NK-92 treated with Interleukin-12 subunit alpha and Interleukin-12 subunit beta, amount 100 ng/mL, for 24 hours (cell line): ENCODE measurements at regions not wholly inside any gene's neighbourhood (a gene's known extent, or its start where the extent isn't known, plus 50 kb on each side); places are given as distances from the start of the nearest gene placed in this dataset.

Source experiments
- DNase-seq: peaks from one replicate; lab custom pipeline; 2025; lab: John Stamatoyannopoulos, UW

DNA sequence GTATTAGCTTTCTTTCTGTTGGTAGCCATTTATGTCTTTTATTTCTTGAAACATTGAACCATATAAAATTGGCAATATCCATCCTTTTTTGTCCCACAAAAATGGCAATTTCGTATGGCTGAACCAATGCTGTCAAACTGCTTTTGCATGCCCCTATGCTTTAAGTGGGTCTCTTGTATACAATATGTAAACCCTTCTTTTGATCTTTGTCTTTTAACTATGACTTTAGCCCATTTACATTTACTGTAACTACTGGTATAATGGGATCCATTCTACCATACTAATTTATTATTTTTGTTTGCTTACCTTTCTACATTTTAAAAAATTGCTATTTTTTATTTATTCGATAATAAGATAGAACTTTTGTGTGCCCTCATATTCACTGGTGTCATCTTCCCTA lies 93.4 kb downstream of the TENT4A start:
- DNase-seq: no peak

DNA sequence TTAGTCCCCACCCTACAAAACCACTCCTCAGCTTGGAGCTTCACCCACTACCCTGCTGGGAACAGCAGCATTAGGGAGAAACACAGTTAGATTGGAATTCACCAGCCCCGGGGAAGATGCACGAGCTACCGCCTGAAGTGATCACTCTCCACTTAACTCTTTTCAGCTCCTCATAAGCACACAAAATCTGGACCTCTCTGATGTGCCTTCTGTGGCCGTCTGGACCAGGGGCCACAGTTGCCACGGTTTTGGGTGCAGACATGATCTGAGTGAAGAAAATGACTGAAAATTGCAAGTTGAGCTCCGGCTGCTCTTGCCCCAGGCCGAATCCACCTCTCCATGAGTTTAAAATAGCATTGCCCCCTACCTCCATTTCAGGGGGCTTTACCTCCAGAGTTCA lies 95.2 kb downstream of the TENT4A start:
- DNase-seq: no peak

DNA sequence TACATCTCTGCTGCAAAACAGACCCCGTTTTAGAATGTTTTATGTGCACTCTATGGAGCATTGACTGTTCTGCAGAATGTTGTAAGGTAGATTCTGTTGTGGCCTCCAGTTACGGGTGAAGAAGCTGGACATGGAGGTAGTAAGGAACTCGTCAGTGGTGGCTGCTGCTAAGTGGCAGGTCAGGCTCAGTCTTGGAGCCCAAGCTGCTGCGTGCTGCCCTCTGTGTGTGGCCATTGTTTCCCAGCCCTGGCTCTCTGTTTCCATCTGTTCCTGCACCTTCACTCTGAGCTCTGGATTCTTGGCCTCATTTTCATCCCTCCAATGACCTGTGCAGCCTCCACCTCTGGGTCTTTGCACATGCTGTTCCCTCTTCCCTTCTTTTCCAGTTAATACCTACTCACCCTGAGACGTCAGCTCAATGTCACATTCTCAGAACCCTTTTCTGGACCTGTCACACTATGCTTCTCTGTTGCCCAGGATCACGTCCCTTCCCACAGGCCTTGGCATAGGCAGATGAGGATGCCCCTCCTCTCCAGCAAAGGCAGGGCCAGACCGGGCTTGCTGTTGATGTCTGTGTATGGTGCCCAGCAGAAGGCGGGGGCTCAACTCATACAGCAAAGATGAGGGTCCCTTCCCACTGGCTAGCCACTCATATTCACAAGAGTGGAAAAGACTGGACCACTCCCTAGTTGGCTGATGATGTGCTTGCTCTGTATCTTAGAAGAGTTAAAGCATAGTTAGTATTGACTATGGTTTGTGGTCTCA lies 97.6 kb downstream of the TENT4A start:
- no peak for DNase-seq

DNA sequence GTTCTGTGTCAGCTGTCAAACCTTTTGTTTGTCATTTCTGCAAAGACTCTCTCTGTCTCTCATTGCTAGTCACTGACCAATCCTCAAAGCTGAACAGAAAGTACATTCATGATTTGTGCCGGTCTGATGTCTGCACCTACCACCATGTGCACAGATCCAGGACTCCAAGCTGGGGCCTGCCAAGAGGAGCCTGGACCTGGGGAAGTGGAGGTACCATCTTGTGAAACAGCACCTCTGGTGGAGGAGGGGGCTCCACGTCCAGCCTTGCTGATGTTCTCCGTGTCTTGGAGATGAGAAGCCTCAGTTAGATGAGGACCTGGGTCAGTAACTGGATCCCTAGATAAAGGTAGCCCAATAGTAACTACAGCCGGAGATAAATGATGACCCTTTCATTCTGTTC lies 98.9 kb downstream of the TENT4A start:
- DNase-seq: no peak

DNA sequence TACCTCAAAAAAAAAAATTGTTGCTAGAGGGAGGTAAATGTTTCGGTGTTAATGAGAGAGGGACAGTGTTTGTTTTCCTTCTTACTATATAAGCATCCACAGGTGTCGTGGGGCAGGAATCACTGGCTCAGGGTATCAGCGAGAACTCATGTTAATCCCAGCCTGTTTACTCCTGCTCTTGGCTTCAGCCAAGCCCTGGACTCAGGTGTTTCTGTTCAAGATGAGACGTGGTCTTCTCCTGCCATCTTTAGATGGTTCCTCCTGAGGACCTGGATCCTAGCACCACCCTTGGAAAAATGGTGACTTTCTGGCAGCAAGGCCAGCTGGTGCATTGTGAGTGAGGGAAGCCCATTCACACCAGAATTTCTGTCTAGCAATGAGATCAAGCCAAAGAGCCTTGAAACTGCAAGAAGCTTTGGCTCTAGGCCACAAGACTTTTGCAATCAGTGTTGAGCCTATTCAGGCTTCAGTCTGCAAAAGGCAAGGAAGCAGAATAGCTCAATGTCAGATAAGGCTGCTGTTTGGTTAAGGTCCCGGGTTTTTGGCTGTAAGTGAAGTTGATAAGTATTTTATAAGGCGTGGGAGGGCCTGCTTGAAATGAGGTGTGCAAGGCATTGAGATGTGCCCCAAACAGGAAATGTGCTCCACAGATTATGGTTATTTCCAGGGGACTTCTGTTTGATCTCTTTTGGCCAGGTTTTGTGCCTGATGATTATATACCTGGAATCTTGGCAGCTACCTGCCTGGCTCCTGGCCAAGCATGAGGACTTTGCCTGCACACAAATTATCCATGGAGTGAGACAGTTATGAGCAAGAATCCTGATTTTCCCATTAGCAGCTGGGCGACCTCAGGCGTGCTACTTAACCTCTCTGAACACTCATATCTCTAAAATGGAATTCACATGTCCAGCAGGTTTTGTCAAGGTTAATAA lies 99.8 kb downstream of the TENT4A start:
- DNase-seq: no peak

DNA sequence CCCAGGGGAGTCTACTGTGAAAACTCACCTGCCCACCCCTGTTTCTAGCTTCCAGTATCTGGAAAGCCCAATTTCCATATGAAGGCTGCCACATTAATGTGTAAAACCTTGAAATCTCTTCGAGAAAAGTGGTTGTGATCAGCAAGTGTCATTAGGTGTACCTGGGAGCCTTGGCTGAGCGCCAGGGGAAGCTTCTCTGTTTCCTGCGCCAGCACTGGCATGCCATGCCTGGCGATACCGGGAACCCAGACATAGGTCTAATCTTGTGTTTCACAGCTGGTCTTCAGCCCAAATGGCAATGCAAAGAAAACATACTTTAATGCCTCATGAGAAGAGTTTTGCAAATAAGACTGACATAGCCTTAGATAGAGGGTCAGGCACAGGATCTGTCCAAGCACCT lies 101.6 kb downstream of the TENT4A start:
- no peak for DNase-seq

DNA sequence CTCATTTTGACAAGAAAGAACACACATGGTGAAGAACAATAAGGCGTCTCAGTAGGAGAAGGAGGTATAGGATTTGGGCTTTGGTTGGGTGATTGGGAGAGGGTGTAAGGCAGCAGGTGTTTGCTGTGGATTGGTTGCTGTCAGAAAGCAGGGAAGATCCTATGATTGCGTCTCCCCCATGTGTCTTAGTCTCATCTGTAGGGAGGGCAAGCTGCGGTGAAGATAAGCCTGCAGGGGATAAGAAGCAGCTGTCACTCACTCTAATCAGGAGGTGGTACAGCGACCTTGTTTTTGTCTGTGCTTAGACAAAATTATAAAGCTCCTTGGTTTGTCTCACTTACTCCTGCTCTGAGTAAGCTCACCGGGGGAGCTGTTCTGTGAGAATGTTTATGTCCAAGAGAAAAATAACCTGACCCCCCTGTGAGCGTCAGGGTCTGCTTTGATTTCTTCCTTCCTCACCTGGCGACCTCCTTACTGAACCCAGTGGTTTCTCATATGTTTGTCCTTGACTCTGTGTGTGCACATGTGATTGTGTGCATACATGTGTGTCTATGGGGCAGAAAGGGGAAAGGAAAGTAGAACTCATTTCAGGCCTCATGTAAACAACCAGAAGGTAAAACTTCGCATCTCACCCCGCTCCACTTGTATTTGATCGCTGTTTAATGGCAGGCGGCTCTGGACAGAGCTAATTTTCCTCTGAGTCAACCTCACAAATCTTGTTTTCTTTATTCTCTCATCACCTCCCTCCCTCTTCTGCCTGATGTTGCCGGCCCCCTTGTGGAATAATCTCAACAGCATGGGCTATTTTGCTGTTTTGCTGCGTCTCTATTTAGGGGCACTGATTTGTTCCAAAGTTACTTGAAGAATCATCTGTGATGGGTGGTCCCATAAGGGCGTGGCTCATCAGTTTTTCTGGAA lies 105.6 kb downstream of the TENT4A start:
- no peak for DNase-seq

DNA sequence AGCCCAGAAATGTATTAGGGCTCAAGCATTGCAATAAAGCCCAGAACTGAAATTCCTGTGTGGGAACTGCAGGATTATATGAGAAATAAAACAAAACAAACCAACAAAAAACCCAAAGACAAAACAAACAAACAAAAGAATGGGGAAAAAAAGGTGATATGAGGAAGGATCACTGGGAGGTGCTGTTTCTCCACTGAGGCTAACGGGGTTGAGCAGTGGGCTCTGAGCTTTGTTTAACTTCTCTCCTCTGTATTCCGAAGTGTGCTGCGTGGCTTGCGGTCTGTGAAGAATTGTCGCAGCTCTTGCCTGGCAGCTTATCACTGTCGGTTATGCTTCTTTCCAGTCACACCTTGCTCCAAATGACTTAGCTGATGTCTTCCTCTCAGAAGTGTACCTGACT lies 106.3 kb downstream of the TENT4A start:
- DNase-seq: no peak

DNA sequence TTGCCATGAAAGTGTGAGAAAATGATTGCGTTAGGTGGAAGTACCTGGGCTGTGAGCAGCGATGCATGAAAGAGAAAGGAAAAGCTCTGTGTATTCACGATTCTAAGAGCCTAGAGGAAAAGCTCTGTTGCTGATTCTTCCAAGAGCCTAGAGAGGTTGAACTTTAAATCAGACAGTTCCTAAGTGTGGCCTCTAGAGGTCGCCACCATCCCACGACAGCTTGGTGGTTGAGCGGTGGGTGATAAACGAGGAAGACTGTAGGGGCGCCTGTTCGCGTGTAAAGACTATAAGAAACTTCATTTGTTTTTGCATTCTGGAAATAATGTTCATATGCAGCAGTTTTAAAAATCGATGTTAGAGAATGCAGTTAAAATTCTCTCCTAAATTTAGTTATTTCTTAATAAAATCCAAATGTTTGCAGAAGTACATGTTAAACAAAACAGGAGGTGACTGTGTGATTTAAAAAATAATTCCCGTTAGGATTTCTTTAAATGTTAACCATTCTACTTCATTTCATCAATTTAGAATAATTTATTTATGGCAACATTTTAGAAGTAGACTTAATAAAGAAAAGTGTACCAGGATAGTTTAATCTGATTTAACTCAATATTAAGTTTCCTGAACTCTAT lies 107.7 kb downstream of the TENT4A start:
- peak; percentile 25 for DNase-seq

DNA sequence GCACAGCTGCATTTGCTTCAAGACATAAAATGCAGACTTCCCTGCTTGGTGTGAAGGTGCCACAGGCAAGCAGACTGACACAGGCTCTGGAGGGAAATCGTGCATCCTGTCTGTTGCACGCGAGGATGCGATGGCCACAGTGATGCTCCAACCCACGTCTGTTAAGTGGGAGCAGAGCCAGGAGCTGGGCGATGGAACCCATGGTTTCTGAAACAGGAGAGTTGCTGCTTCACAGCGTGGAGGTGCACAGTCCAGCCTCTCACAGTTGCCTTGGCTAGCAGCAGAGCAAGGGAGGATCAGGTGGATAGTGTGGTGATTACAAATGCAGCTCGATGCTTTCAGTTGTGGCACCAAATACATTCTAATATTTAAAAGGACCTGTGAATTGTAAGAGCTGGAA lies 108.8 kb downstream of the TENT4A start:
- DNase-seq: no peak

DNA sequence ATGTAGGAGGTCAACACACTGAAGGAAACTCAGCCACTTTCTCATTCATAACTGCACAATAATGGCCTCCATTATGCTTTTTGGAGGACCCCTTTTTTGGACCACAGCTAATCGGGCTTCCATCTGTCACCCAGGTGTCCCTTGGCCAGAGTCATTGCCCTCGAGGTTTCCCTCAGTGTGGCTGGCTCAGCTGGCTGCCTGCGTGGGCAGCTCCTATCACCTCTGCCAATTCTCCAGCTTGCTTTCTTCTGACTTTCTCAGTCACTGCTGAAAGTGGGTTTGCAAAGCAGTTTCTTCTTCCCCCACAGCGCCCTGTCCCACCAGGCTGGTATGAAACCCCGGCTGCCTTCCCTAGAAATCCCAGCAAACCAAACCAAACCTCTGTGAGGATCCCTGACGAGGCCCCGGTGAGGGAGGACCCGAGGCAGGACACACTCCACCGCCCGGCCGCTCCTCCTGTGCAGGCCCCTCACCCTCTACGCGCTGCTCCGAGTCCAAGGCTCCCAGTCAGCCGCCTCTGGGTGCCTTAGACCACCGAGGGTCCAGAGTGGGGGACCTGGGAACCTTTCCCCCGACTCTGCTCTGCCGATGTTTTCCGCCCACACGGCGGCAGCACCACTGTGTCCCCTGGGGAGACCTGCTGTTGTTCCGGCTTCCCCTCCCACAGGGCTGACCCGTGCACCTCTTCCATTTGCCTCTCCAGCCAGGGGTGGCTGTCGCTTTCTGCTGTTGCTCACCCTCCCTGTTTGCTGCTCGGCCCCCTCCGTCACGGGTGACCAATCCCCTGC lies 109.5 kb downstream of the TENT4A start:
- no peak for DNase-seq

DNA sequence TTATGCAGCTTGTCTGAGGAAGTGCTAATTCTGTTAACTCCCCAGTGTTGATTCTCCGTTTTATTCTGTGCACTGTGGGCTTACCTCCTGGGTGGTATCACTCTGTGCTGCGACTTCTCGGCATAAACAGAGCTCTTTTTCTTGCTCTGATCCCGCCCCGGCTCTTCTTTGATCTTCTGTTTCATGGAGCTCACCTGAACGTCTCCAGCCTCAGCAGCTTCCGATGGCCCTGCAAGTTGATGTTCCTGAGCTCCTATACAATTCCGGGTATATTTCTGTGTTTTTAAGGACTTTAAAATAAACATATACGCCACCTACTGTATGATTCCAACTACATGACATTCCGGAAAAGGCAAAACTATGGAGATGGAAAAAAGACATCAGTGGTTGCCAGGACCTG lies 110.8 kb downstream of the TENT4A start:
- DNase-seq: no peak

DNA sequence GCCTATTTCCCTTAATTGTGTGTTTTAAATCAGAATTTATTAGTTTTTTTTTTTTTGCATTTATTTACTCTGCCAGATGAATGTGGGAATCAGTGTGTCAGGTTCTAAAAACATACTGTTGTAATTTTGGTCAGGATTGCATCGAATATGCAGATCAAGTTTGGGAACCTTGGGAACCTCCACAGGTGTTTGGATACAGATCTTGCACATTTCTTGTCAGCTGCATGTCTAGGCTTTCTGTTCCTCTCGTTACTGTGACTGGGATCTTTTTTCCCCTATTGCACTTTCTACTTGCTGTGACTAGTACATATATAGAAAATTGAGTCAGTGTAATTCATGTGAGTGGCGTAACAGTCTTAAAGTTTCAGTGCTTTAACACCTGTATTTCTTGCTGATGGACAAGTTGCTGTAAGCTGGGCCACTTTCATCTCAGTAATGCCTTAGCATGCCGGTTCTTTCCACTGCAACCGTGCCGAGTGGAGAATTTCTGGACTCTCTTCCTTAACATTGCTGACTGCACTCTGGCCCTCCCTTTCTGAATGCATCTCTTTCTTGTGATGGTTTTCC lies 112.5 kb downstream of the TENT4A start:
- no peak for DNase-seq

DNA sequence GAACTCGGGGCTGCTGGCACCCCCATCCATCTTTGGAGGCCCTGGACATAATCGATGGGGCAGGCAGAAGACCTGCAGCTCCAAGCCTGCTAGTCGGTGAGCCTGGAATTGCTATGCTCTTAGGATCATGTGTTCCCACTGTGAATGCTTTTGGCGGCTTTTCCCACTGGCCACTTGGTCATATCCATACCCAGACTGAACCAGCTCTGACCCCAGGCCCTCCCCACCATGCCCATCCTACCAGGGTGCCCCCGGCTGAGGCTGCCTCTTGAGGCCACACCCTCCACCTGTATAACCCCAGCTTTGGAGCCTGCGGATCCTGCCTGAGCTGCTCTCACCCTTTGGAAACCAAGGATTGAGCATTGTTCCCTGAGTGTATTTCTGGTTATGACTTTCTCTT lies 113.5 kb downstream of the TENT4A start:
- DNase-seq: no peak

DNA sequence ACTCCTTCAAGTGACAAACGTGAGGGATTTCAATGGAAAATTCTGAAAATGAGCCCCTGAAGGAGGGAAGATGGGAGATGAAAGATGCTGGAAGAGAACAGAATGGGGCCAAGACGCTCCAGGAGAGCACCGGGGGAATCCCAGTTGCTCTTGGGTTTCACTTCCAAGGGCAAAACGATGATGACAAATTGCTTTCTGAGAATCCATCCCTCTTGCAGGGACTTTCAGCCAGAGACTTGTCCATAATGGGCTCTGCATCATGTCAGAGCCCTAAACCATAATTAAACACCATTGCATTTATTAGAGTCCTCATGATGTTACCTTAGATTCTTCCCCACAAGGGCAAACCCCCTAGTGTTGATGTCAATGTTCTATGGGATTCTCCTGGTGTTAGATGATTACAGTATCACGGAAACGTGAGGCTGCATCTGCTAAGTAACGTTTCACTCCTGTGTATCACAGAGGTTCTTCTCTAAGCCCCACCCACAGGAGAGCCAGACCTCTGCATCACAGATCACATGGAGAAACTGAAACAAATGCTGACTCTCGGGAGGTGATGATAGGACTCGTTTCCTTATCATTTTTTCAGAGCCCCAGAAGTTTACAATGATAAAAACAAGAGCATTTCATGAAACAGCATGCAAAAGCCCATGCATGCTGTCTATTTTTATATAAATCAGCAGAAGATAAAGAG lies 114.4 kb downstream of the TENT4A start:
- DNase-seq: no peak

DNA sequence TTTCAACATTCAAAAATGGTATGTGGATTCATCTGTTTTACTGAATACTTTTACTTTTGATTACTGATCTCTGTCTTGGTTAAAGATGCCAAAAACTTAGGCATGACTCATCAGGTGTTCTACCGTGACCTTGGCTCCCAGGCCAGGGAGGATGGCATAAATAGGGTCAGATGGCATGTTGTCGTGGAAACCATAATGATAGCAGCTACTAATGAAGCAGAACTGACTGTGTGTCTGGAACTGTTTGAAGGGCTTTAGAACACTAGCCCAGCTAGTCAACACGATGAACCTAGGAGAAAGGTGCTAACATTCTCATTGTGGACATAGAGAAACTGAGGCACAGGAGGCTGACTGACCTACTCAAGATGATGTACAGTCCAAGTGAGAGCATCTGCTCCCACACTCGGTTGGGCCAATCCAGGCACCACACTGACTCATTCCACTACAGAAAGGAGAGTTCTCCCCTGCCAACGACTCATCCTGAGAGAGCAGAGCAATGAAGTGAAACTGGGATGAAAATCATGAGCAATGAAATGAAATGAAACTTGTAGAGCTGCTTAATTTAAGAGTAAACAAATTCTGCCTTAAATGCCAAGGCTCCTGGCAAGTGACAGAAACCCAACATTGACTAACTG lies 116.0 kb downstream of the TENT4A start:
- no peak for DNase-seq

DNA sequence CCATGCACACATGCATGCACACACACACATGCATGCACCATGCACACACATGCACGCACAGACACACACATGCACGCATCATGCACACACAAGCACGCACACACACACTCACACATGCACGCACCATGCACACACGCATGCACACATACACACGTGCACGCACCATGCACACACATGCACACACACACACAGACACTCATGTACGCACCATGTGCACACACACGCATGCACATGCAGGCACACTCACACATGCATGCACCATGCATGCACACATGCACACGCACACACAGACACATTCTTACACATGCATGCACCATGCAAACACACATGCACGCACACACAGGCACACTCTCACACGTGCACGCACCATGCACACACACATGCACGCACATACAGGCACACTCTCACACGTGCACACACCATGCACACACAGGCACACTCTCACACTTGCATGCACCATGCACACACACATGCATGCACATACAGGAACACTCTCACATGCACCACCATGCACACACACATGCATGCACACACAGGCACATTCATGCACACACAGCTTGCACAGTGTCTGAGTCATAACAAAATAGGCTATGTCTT lies 117.5 kb downstream of the TENT4A start:
- DNase-seq: no peak

DNA sequence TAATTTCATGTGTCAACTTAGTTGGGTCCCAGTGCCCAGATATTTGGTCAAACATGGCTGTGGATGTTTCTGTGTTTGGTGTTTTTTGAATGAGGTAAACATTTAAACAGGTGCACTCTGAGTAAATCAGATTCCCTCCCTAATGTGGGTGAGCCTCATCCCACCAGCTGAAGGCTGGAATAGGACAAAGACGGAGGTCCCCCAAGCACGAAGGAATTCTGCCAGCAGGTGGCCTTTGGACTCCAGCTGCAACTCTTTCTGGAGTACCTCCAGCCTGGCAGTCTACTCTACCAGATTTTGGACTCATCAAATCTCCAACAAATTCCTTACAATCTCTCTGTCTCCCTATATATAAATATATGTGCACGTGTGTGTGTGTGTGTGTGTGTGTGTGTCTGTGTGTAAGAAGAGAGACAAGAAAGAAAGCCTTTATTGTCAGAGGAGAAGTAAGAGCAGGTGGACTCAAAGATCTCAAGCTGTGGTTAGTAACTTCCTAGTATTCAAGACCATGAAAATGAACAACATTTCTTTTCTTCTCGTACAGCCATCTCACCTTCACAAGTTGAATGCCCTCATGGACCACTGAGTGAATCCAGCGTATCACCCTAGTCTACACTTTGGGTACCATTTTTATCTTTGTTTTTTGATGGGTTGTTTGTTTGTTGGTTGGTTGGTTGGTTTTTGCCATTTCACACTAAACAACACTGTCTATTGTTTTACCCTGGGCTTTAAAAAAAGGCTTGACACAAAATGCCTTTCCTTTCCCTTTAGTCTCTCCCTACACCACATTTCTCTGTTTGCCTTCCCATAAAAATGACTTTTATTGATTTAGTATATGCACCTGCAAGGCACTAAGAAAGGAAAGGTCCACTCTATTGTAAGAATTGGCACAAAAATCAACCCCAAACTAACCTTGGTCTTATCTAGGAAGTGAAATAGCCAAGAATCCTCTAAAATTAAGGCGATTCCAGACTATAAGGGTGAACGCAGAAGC lies 118.7 kb downstream of the TENT4A start:
- no peak for DNase-seq
